ENCODE measurements at regions not wholly inside any gene's neighbourhood (a gene's known extent, or its start where the extent isn't known, plus 50 kb on each side); places are given as distances from the start of the nearest gene placed in this dataset.
A peak's percentile ranks its signal among the peaks of the same experiment; 100 is the strongest.

- DNase-seq: no peak
These were observed 56.2 kb upstream of the PEX5L start for GRCh38 chr3:180092889-180093288.

DNA sequence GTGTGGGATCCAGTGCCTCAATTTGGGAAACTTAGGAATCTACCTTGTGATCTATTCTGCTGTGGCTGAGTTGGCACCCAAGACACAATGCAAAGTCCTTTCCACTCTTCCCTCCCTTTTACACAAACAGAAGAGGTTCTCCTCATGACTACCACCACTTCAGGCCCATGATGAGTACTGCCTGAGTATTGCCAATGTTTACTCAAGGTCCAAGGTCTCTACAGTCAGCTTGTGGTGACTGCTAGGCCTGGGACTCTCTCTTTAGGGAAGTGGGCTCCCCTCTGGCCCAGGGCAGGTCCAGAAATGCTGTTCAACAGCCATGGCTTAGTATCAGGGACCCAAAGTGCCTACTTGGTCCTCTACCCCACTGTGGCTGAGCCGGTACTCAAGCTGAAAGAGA is 56.8 kb upstream of the PEX5L start:
- no peak for DNase-seq

GRCh38 chr3:180097626-180098025 is 60.9 kb upstream of the PEX5L start:
- no peak for DNase-seq

- DNase-seq: no peak
These were observed 65.4 kb upstream of the PEX5L start for GRCh38 chr3:180102134-180102533.

DNA sequence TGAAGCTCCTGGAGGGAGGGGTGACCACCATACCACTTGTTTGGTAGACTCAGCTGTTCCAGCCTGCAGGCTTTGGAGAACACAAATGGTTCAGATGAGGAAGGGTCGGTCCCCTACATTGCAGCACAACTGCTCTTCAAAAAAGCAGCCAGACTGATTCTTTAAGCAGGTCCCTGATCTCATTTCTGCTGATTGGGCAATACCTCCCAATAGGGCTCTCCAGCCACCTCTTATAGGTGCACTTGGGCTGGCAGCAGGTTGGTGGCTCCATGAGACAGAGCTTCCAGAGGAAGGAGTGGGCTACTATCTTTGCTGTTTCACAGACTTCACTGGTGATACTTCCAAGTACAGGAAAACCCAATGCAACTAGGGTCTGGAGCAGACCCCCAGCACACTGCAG is 65.9 kb upstream of the PEX5L start:
- DNase-seq: no peak

- DNase-seq: no peak
These were observed 79.5 kb upstream of the PEX5L start for GRCh38 chr3:180116203-180116602.

GRCh38 chr3:180116658-180117057 is 79.9 kb upstream of the PEX5L start:
- no peak for DNase-seq

DNA sequence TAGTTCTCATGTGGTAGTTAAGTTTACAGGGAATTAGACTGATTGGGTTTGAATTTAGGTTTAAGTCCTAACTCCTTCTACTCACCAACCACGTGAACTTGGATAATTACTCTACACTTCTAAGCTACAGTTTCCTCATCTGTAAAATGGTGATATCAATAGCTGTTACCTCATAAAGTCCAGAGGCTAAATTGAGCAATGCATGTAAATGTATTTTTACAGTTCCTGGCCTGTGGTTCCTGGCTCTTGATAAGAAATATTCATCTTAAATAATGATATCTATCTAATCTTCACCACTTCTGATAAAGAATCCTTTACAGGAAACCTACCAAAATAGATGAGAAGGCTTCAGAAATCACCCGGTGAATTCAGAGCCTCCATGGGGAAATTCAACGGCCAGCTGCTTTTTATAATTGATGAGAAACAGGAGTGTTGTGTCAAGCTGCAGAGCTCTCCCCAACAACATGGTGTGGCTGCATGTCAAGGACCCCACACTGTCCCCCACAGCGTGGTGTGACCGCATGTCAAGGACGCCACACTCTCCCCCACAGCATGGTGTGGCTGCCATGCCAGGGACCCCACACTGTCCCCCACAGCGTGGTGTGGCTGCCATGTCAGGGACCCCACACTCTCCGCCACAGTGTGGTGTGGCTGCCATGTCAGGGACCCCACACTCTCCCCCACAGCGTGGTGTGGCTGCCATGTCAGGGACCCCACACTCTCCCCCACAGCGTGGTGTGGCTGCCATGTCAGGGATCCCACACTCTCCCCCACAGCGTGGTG is 80.8 kb upstream of the PEX5L start:
- DNase-seq: no peak

DNA sequence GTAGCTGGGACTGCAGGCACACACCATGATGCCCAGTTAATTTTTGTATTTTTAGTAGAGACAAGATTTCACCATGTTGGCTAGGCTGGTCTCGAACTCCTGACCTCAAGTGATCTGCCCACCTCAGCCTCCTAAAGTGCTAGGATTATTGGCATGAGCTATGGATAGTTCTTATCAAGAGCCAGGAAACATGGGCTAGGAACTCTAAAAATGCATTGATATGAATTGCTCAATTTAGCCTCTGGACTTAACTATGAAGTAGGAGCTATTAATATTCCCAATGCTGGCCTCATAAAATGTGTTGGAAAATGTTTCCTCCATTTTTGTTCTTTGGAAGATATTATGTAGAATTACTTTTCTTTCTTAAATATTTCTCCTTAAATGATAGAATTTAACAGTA is 82.8 kb upstream of the PEX5L start:
- DNase-seq: no peak

- DNase-seq: no peak
These were observed 87.2 kb upstream of the PEX5L start for GRCh38 chr3:180123928-180124327.

GRCh38 chr3:180131169-180131568 is 94.4 kb upstream of the PEX5L start:
- DNase-seq: no peak

- DNase-seq: no peak
These were observed 98.4 kb upstream of the PEX5L start for GRCh38 chr3:180135101-180135500.

DNA sequence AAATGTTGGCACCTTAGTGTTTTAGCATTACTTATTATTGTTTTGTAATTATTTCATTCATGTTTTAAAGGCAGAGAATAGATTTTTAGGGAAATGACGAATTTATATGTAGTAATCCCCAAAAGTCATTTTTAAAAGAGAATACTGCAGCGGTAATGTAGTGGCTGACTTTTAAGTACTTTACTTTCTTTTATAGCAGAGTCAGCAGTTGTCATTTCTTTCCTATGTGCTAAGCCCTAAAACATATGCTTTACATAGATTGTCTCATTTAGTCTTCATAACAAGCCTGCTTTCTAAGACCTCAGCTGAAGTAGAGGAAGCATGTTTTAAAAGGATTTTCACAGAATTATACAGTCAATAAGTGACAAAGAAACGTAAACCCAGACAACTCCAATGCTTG is 102.1 kb upstream of the PEX5L start:
- no peak for DNase-seq

- no peak for DNase-seq
These were observed 105.3 kb upstream of the PEX5L start for GRCh38 chr3:180142041-180142440.

- DNase-seq: no peak
These were observed 105.7 kb upstream of the PEX5L start for GRCh38 chr3:180142472-180142871.

DNA sequence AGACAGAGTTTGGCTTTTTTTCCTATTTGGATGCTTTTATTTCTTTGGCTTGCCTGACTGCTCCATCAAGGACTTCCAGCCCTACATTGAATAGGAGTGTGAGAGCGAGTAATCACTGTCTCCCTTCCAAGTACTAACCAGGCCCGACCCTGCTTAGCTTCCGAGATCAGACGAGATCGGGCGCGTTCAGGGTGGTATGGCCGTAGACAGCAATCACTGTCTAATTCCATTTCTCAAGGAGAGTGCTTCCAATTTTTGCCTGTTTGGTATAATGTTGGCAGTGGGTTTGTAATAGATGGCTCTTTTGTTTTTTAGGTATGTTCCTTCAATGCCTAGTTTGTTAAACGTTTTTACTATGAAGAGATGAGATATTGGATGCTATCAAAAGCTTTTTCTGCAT is 125.0 kb upstream of the PEX5L start:
- no peak for DNase-seq

- DNase-seq: no peak
These were observed 138.8 kb upstream of the PEX5L start for GRCh38 chr3:180175572-180175971.

DNA sequence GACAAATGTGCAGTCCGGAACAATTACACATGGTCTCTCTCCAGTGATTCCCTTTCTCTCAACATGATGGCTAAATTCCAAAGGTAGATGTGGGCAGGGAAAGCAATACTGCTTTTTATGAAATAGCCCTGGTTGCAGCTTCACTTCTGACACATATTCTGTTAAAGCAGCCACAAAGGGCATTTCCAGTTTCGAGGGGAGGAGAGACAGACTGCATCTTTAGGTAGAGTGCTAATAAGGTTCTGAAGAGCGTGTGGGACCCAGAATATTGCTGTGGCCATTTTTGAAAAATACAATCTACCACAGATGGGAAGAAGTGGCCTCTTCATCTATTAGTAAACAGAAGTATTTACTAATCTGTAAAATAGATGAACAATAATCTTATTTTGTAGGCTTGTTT is 139.3 kb upstream of the PEX5L start:
- no peak for DNase-seq

DNA sequence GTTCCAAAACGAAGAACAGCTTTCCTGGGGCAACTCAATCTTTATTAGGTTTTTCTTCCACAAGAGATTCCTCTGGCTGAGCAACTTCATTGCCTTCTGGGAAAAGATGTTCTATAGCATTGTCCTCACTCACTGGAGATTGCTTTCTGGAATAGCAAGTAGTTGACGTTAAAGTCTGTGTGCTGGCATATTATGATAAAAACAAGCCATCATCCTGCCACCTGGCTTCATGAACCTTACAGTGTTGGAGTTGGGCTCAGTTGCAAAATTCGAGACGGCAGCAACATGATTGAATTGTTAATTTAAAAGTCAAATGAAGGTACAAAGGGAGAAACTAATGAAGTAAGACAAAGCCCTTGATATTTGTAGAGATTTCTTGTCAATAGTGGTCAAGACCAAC is 140.5 kb upstream of the PEX5L start:
- no peak for DNase-seq

DNA sequence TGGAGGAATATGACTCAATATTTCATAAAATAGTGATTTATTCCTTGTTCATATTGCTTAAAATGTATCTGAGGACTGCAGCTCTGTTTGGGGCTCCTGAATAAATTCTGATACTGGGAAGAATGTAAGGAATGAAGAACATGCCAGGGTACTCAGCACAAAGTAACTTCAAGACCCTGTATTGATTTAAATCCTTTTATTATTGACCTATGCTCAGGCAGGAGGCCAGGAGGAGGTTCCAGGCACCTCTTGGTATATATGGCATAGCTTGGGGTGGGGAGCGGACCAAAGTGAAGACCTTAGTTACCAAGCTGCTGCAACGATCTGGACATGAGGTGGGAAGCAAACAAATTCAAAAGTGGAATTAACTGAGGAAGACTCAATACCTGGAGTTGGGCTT is 142.8 kb upstream of the PEX5L start:
- no peak for DNase-seq

DNA sequence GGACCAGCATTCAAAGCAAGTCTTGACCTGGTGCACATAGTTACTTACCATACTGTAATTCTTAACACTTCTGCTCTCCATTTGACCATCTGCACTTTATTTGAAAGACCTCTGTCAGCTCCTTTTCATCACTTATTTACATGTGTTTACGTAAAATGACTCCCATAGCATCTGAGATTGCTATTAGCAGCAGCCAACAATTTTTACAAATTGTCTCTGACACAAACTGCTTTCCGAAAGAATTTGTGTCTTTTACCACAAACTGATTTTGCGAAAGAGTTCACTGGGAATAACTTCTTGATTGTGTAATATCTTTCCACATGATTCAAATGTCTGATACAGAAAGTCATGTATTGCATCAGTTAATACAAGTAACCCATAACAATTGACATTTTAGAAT is 144.1 kb upstream of the PEX5L start:
- DNase-seq: no peak

DNA sequence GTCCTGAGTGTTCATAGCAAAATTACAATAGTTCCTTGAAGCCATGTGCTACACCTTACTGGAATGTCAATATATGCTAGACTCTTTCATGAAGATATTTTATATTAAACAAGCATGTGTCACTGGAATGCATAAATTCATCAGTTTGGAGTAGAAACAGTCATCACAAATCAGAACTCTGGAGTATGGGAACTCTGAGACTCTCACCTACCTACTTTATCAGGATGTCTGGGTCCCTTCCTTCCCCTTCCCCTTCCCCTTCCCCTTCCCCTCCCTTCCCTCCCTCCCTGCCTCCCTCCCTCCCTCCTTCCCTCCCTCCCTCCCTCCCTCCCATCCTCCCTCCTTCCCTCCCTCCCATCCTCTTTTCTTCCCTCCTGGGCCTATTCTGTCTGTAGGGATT is 144.7 kb upstream of the PEX5L start:
- DNase-seq: no peak

DNA sequence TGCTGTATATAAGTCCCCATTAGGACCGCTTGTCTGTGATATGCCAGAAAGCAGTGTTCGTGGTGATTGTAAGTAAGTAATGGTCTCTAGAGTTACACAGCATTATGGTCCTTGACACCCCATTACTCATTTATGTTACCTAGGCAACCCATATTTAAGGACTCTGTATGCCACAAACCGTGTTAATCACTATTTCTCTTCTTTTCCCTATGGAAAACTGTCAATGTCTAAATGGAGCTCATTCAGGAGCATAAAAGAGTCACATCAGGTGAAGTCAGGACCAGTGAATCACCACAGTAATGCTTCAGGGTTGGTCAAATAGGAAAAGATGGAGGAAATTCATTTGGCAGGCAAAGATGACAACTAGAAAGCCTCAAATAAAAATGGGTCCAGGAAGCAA is 146.6 kb upstream of the PEX5L start:
- DNase-seq: peak; percentile 28

- DNase-seq: no peak
These were observed 148.1 kb upstream of the PEX5L start for GRCh38 chr3:180184816-180185215.

DNA sequence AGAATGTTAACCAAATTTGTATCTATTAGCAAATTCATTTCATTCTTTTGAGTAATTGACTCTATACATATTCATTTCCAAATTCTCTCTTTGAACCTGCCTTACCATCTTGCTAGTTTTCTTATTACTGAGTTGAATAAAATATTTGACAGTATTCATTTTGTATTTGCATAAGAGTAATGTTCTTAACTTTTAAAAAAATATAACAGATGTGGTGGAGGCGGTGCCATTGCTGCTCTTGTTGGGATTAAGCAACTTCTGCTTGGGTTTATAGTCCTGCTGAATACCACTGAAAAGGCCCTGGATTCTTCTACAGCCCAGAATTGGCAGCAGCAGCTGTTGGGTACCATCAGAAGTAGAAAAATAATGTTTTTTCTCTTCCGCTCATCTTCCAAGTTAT is 148.9 kb upstream of the PEX5L start:
- DNase-seq: no peak

Data from NCI-H1436 treated with DMSO at 0.1 percent for 48 hours (cell line).